PC-3 (cell line): ENCODE measurements at regions not wholly inside any gene's neighbourhood (a gene's known extent, or its start where the extent isn't known, plus 50 kb on each side); places are given as distances from the start of the nearest gene placed in this dataset.

Experiments used
- ATAC-seq: fragments of 200-7000 bp; cut with Tn5 transposase; 2 replicates; pipeline ENCODE4 v1.9.1; 2020; ENCODE audit warnings: mild to moderate bottlenecking, moderate library complexity
- BruUV-seq: library from RNA; stranded (reverse); fragments of 400-500 nt; replicated peaks from 2 replicates; lab custom pipeline; 2021; lab: Mats Ljungman, UMichigan
- CTCF ChIA-PET: fragments of 300-600 bp; sonication (Branson Sonifier 250); formaldehyde crosslinking; loops from one replicate; lab custom pipeline; 2022; ENCODE audit warnings: antibody characterized with exemption; lab: Charles Lee
- POLR2A ChIA-PET: fragments of 300-600 bp; sonication (Branson Sonifier 250); formaldehyde crosslinking; loops from one replicate; lab custom pipeline; 2022; ENCODE audit warnings: antibody characterized with exemption; ENCODE audit not compliant: unreplicated experiment; lab: Charles Lee
- DNase-seq: peaks from one replicate; pipeline ENCODE4 v3.0.0-alpha.2; 2015
- H2AFZ ChIP-seq: fragments of 300-600 bp; sonication (generic); 2 replicates; pipeline ENCODE4 v1.6.0; 2016; ENCODE audit warnings: antibody characterized with exemption, low read length
- H3F3A ChIP-seq: fragments of 300-600 bp; sonication (generic); one replicate; pipeline ENCODE4 v1.6.0; 2017; ENCODE audit warnings: antibody characterized with exemption, low read length, control low read depth, mild to moderate bottlenecking; ENCODE audit not compliant: unreplicated experiment
- H3K27ac ChIP-seq: fragments of 300-600 bp; sonication (generic); 2 replicates; pipeline ENCODE4 v1.5.1; 2016; ENCODE audit warnings: mild to moderate bottlenecking, low read length
- H3K27me3 ChIP-seq: fragments of 300-600 bp; sonication (generic); 2 replicates; pipeline ENCODE4 v1.6.1; 2016; ENCODE audit warnings: low read length, mixed read lengths
- H3K36me3 ChIP-seq: fragments of 300-600 bp; sonication (generic); 2 replicates; pipeline ENCODE4 v1.6.1; 2016; ENCODE audit warnings: low read depth, mixed run types, low read length, mixed read lengths
- H3K4me1 ChIP-seq: fragments of 300-600 bp; sonication (generic); 2 replicates; pipeline ENCODE4 v1.5.1; 2016; ENCODE audit warnings: low read length; ENCODE audit not compliant: insufficient read depth
- H3K4me2 ChIP-seq: fragments of 300-600 bp; sonication (generic); 2 replicates; pipeline ENCODE4 v1.6.0; 2016; ENCODE audit warnings: low read length
- H3K4me3 ChIP-seq: fragments of 300-600 bp; sonication (generic); 2 replicates; pipeline ENCODE4 v1.5.1; 2016; ENCODE audit warnings: mild to moderate bottlenecking, low read length, mixed read lengths
- H3K79me2 ChIP-seq: fragments of 300-600 bp; sonication (generic); 2 replicates; pipeline ENCODE4 v1.6.1; 2017; ENCODE audit warnings: low read length, mixed read lengths
- H3K9ac ChIP-seq: fragments of 300-600 bp; sonication (generic); 2 replicates; pipeline ENCODE4 v1.6.0; 2016; ENCODE audit warnings: mild to moderate bottlenecking, low read length
- H3K9me2 ChIP-seq: fragments of 300-600 bp; sonication (generic); replicated peaks from 2 replicates; pipeline ENCODE4 v1.6.1; 2016; ENCODE audit warnings: mixed run types, low read length, mixed read lengths
- H3K9me3 ChIP-seq: fragments of 300-600 bp; sonication (generic); 2 replicates; pipeline ENCODE4 v1.6.1; 2016; ENCODE audit warnings: low read length, mixed read lengths
- H4K20me1 ChIP-seq: fragments of 300-600 bp; sonication (generic); 2 replicates; pipeline ENCODE4 v1.6.1; 2016; ENCODE audit warnings: low read length, mixed read lengths
- CTCF ChIP-seq: fragments of 300-600 bp; sonication (generic); conservative IDR thresholded peaks from 2 replicates; pipeline ENCODE4 v1.5.1; 2017; ENCODE audit warnings: antibody characterized with exemption, low read depth, mild to moderate bottlenecking, low read length
- EZH2 ChIP-seq: fragments of 300-600 bp; sonication (generic); IDR thresholded peaks from one replicate; pipeline ENCODE4 v1.6.1; 2017; ENCODE audit warnings: antibody characterized with exemption, mild to moderate bottlenecking, low read length; ENCODE audit not compliant: unreplicated experiment
- EZH2phosphoT487 ChIP-seq: fragments of 300-600 bp; sonication (generic); IDR thresholded peaks from 2 replicates; pipeline ENCODE4 v1.6.1; 2018; ENCODE audit warnings: mild to moderate bottlenecking, antibody characterized with exemption, low read length, borderline replicate concordance
- intact Hi-C: fragments of 100-400 bp; cut with micrococcal nuclease; formaldehyde crosslinking; loops from 2 replicates; pipeline ENCODE4 v1.9.0; 2023

GRCh38 chr2:51628917-51629316 is 597.0 kb upstream of the NRXN1 start:
- no peak overlapping the region for H3K4me3 ChIP-seq
- no peaks in the 10 kb centered on the region for H3K4me1 ChIP-seq
- DNase-seq (no peak), ATAC-seq (no peak)
- H2AFZ ChIP-seq: no peak overlapping the region
- H4K20me1 ChIP-seq: no peaks in the 10 kb centered on the region
- no peak overlapping the region for H3K9ac ChIP-seq
- no peaks in the 10 kb centered on the region for H3K79me2 ChIP-seq
- TF ChIP-seq EZH2phosphoT487 (no peak), EZH2 (no peak), CTCF (no peak)
- ChIA-PET CTCF (no interaction called here), POLR2A (no interaction called here)
- H3K9me2 ChIP-seq: no peaks in the 10 kb centered on the region
- no TSS peak for BruUV-seq
- intact Hi-C loops: no loop called here
- no peaks in the 10 kb centered on the region for H3K27me3 ChIP-seq
- H3K9me3 ChIP-seq: no peaks in the 10 kb centered on the region
- H3K4me2 ChIP-seq: no peak overlapping the region
- no peak overlapping the region for H3K27ac ChIP-seq
- no peaks in the 10 kb centered on the region for H3F3A ChIP-seq
- no peaks in the 10 kb centered on the region for H3K36me3 ChIP-seq

GRCh38 chr2:51624995-51625394 is 593.1 kb upstream of the NRXN1 start:
- H2AFZ ChIP-seq: no peak overlapping the region
- intact Hi-C loops: no loop called here
- H3K4me3 ChIP-seq: no peak overlapping the region
- no peaks in the 10 kb centered on the region for H3K9me3 ChIP-seq
- H3K9me2 ChIP-seq: no peaks in the 10 kb centered on the region
- ChIA-PET CTCF (no interaction called here), POLR2A (no interaction called here)
- H3K4me2 ChIP-seq: no peak overlapping the region
- H3K9ac ChIP-seq: no peak overlapping the region
- no peaks in the 10 kb centered on the region for H3K27me3 ChIP-seq
- peak; percentile 72 for DNase-seq
- no peak overlapping the region for H3K27ac ChIP-seq
- no peaks in the 10 kb centered on the region for H3K79me2 ChIP-seq
- H3K36me3 ChIP-seq: no peaks in the 10 kb centered on the region
- ATAC-seq: peak; percentile 48; the same call in 1 of the 2 replicates
- BruUV-seq: no TSS peak
- H3K4me1 ChIP-seq: no peaks in the 10 kb centered on the region
- H4K20me1 ChIP-seq: no peaks in the 10 kb centered on the region
- TF ChIP-seq EZH2phosphoT487 (no peak), EZH2 (no peak), CTCF (no peak)
- no peaks in the 10 kb centered on the region for H3F3A ChIP-seq

- ChIA-PET CTCF (no interaction called here), POLR2A (no interaction called here)
- no peaks in the 10 kb centered on the region for H4K20me1 ChIP-seq
- H3K4me2 ChIP-seq: no peak overlapping the region
- BruUV-seq: no TSS peak
- ATAC-seq: peak; percentile 69
- DNase-seq: peak; percentile 60
- no peaks in the 10 kb centered on the region for H3K9me2 ChIP-seq
- TF ChIP-seq CTCF (no peak), EZH2 (no peak), EZH2phosphoT487 (no peak)
- H3F3A ChIP-seq: no peaks in the 10 kb centered on the region
- H3K36me3 ChIP-seq: no peaks in the 10 kb centered on the region
- no peak overlapping the region for H3K27ac ChIP-seq
- no peak overlapping the region for H3K4me3 ChIP-seq
- no peaks in the 10 kb centered on the region for H3K27me3 ChIP-seq
- intact Hi-C loops: no loop called here
- no peak overlapping the region for H2AFZ ChIP-seq
- H3K79me2 ChIP-seq: no peaks in the 10 kb centered on the region
- H3K9me3 ChIP-seq: peaks cover 4% of the 10 kb centered on the region; the same call in 1 of the 2 replicates
- H3K4me1 ChIP-seq: no peaks in the 10 kb centered on the region
- no peak overlapping the region for H3K9ac ChIP-seq
Measured at GRCh38 chr2:51620796-51621195, 588.9 kb upstream of the NRXN1 start.
